Fibroblast of skin of abdomen (primary cell): ENCODE measurements at regions not wholly inside any gene's neighbourhood (a gene's known extent, or its start where the extent isn't known, plus 50 kb on each side); places are given as distances from the start of the nearest gene placed in this dataset.

Experiments
- DNase-seq: peaks from one replicate; pipeline ENCODE4 v3.0.0-alpha.2; 2013

DNA sequence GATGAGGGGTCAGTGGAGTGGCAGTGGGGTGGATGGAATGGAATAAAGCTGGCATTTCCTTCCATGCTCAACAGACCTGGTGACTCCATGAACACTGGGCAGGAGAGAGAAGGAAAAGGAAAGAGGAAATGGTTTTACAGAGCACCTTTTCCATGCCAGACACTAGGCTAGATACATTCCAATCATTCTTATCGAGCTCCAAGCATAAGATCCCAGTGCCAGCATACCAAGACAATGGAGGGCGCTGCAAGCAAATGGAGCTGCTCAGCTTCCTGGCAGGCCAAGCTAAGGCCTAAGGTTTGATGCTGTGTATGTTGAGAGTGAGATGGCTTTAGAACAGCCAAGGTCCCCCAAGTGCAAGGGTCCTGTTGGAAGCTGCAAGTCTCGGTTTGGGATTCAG is 113.2 kb downstream of the HSPH1 start:
- peak; percentile 14 for DNase-seq

DNA sequence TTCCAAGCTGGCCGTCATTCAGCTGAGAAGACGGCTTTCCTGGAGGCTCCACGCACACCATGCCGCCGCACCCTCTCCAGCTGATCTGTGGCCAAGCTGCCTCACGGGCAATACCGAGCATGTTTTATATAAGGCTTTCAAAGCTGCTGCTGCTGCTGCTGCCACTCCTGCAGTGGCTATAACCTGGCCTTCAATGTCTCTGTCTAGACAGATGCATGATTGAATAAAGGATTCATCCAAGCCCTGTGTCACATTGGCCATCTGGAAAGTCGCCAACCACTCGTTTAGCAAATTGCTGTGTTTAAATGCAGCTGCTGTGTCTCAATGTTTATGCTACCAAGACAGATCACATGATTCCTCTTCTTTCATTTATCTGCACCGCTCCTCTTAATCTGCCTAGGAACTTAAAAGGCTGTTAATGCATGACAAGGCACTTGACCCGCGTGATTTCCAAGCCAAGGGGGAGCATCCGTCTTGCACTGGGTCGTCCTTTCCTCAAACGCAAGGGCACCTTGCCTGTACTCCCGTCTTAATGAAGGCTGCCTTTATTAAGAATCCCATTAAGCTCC is 114.3 kb downstream of the TEX26 start:
- DNase-seq: peak; percentile 47

DNA sequence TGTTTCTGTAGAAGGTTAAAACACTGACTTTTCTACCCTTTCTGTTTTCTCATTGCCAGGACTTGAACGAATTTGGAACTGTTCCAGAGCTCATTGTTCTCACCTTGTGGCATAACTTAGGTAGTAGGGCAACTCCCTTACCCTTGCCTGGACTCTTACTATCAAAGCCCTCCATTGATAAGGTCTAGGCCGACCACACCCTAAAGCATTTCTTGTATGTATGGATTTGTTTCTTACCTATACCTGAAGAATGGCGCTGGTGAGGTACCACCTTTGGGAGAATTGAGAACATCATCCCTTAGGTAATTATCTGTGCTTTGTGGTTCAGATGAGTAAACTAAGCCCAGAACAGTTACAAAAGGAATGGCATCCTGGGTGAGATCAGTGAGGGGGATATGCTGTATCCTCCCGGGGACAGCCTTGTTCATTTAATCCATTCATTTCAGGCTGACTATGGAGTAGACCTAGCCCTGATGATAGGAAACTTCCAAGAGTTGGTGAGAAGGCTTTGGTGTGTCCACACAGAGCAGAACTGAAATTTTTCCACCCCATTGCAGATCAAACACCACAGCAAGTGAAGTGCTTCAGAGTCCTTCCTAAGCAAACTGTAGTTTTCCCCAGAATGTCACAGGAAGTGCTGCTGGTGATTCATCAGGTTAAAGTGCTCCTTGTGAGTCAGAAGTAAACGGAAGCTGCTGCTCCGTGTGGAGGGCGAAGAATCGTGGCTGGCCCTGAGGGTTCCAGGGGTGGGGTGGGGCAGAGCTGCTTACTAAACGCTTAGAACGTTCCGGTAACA is 113.0 kb downstream of the TEX26 start:
- DNase-seq: peak; percentile 90

DNA sequence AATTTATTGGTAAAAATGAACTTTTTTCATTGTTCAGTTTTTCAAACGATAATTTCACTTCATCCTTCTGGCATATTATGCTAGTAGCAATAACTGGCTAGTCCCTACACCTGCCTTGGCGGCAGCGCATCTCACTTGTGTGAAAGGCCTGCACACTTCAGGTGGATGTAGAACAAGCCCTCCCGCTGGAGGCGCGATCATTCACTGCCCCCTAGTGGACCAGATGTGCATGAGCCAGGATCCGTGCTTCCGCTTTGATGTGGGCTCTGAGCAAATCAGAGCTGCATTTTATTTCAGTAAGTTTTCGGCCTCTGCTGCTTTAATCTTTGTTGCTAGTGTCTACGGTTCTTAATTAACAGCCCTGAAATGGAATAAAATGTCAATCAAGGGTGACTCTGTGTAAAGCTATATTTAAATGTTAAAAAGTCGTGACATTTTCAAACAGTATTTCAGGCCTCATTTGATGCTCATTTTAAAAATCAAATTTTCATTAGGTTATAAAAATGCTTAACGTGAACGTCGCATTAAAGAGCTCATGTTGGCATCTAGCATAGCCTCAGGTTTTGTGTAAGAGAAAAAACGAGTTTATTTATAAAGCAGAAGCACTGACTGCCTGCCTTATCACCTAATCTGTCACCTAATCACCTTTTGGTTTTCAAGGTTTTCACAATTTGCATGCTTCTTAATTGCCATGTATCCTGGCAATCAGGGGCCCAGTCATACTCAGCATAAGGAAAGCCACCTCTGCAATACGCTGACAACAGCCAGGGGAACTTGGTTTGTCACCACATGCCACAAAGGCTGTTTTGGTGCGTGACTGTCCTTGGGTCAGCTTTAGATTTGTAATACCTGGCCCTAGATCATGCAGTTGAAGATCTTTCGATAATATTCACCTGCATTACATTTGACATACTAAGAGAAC is 112.2 kb downstream of the TEX26 start:
- DNase-seq: peak; percentile 78

DNA sequence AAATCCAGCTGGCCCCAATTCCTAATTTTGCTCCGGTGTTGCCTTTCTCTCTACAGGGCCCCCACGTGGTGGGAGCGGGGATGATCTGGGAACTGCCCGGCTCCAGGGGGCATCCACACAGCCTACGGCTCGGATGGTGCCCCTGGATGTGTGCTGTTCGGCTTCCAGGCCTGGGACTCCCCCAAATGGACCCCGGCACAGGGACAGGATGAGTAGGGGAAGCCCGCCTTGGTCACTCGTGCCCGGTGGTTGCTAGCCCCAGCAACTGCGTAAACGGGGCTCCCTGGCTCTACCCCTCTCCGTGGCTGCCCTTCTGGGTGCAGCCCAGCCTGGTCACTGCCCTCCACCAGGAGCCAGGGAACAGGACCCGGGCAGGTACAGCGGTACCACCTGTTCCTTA is 111.5 kb downstream of the TEX26 start:
- no peak for DNase-seq

DNA sequence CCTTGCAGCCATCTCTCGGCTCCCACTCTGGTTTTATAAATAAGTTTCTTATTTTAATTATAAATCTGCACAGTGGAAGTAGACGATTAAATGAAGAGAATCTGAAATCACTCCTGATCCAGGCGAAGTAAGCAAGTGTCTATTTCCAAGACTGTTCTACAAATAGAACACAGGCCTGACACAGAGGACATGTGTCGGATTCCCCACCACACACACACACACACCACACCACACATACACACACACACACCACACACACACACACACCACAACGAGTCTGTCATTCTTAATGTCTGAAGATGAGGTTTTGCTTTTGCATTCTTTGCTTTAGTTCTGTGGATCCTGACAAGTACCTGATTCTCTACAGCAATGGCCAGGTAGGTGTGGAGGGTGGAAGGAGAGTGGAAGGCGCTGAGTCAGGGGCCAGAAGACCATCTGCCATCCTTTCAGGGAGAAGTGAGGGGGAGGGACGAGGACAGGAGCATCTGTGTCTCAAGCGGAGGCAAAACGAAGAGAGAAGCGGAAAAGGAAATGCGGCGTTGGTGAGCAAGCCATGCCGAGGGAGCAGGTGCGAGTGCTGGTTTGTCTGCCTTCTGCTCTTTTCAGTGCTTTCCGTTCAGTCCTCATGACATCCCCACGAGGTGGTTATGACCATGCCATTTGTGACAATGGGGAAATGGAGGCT is 110.2 kb downstream of the TEX26 start:
- DNase-seq: no peak

DNA sequence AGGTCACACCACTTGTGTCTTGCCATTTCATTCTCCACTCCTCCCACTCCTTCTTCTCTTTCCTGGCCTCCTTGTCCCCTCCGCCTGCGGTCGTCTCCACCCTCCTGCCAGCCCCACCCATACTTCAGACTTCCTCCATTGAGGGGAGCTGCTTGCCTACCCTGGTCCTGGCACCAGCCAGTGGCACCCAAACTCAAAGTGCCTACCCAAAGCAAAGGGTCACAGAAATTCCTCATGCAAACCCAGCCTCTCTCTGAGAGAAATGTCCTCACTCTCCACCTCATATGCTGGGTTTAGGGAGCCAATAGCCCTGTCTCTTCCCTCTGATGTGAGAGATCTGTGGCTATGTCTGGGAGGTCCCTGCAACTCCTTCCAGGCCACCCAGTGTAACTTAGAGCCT is 109.6 kb downstream of the TEX26 start:
- DNase-seq: no peak

DNA sequence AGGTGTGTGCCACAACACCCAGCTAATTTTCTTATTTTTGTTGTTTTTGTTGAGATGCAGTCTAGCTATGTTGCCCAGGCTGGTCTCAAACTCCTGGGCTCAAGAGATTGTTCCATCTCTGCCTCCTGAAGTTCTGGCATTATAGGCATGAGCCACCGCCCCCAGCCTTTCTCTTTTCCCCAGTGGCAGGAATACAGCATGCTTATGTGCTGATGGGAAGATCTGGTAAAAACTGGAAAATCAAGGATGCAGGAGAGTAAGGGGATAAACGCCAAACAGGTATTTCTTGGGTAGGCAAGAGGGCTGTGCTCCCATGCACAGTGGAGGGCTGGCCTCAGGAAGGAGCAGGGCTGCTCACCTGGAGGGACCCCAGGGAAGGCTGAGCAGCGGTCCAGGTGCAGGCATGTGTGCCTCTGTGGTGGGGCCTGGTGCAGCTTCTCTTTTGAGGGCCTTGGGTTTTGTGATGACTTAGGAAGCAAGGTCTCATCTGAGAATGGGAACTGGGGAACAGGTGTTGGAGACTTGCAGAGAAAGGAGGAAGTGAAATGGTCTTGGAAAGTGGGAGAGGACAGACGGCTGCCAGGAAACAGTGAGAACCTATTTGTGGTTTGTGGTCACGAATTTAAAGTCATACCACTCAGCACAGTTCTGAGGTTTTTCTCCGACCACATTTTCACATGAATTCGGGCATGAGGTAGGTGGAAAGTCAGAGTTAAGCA is 106.5 kb downstream of the TEX26 start:
- DNase-seq: peak; percentile 71

DNA sequence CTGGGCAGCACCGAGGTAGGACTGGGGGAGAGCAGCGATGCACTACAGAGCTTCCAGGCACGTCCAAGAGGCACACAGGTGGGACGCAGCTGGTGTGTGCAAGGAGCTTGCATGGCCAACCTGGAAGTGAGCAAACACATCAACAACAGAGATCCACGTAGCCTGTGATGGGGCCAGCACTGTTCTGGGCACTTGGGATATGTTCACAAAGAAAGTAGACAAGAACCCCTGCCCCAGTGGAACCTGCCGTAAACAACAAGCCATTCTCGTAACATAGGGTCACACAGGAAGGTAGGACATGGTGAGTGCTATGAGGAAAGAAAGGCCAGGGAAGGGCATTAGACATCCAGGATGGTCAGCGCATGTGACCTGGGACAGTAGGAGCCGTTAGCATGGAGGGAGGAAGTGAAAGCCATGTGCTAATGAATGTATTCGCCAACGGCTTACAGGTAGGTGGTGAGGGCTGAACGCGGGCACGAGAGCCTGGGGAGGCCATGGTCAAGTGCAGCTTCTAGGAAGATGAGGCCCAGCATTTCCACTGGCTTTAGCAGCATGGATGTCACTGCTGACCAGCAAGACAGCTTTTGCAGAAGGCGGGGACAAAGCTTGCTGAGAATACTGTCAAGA is 105.5 kb downstream of the TEX26 start:
- DNase-seq: no peak

DNA sequence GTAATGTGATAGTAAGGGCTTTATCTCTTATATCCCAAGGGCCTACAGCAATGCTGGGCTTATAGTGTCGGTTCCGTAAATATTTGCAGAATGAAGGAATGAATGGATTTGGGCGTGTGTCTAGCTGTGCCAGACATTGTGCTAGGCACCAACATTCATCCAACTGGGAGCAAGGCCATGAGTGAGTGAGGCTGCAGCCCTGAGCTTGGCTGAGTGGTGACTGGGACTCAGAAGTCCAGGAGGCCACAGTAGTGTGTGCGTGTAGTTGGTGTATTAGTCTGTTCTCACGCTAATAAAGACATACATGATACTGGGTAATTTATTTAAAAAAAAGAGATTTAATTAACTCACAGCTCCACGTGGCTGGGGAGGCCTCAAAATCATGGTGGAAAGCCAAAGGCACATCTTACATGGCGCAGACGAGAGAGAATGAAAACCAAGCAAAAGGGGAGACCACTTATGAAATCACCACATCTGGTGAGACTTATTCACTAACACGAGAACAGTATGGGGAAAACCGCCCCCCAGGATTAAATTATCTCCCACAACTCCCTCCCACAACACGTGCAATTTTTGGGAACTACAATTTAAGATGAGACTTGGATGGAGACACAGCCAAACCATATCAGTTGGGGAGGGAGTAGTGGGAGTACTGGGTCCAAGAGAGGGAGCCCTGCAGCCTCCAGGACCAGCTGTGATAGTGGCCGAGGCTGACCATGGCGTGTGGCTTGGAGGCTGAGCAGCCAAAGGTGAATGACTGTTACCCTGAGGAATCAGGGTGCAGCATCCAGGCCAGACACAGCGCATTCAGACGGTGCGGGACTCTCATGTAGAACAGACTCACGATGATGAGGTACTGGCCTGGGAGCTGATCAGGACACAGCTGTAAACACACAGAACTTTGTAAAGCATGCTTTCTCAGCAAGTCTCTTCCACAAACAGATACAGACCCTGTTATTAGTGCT is 104.6 kb downstream of the TEX26 start:
- DNase-seq: no peak

DNA sequence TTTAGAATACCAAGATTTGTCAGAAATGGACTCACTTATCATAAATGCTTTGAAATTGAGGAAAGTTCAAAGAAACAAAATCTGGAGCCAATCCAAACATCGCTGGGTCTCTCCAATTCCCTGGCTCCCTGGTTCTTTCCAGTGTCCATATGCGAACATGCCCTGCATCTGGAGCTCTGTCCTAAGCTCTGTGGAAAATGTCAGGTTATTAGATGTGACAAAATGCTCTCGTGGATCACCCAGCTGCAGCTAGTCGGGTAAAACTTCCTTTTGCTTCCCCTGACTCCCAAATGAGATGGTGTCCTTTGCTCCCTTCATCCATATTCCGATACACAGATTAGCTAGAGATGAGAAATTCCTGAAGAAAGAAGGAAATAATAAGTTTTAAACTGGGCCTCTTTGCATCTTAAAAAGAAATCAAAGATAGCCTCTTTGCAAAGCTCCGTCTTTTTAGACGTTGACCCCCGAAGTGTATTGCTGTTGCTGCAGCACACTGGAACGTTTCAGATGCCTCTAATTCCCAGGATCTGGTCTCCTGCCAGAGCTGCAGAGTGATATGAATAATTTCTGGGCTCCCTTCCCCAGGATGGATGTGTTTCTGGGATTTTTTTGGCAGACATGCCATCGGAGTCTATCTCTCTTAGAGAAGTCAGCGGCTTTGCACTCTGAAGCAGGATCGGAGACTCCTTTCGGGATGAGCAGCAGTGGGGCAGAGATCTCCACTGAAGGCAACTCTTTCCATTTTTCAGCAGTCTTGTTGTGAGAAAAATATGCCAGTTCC is 102.9 kb downstream of the TEX26 start:
- DNase-seq: peak; percentile 77

DNA sequence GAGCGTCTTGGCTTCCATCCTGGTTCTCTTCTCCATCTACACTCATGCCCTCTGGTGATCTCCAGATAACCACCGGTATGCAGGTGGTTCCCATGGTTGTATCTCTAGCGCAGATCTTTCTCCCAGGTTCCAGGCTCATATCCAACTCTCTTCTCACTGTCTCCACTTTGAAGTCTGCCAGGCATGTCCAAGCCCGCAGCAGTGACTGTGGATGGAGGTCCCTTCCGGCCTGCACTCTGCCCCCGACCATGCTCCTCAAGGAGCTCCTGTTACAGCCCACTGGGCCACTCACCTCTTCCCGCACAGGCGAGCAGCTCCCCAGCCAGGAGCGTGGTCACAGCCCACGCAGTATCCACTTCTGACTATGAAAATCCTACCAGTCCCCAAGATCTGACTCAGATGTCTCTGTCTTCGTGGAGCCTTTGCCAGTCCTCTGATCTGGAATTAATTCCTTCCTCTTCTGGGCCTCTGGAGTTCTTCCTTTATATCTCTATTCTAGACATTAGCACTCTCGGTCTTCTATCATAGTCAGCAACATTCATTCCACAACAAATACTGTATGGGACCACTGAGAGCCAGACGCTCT is 100.2 kb downstream of the TEX26 start:
- DNase-seq: no peak

DNA sequence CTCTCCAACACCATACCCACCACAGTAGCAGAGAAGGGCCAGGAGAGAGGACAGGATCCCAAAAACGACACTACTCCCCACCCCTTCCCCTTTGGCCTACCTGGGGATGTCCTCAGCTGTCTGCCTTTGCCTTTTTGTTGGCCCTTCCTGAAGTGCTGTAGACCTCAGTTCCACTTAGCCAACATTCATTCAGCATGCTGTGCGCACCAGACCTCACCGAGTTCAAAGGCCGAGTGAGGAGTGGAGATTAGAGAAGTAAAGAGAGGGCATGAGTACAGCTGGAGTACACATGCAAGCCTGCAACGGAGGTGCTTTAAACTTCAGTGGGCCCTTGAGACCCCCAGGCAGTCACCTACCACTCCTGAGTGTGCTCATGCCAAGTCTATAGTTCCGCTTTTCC is 99.0 kb downstream of the TEX26 start:
- no peak for DNase-seq

DNA sequence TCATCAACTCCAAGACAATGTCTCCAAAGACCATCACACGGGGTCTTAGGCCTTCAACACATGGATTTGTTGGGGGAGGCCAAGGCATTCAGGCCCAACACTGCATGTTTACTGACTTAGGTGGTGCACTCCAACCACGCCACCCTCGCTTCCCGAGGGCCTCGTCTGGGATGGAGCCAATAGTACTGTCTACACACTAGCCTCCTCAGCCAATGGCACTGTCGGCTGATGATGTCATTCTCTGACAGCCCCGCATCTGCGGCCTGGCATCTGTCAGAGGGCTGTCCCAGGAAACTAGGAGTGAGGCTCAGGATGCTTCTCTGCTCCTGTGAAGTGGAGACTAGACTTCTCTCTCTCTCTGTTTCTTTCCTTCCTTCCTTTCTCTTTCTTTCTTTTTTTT is 96.6 kb downstream of the TEX26 start:
- DNase-seq: no peak

DNA sequence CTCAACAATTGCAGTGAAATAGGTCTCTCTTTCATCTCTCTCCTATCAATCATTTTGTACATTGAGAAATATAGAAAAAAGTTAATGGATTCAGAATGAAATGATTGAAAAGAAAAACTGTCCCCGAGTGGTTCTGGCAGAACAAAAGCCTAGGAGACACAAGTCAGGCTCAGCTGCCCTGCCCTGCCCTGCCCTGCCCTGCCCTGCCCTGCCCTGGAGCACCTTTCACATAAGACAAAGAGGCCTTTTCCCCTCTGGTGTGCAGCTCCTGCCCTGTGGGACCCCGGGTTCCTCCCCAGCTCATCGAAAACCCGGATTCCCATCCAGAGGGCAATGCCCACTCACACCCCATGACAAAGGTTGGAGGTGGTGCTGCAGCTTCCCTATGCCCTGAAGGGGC is 94.7 kb downstream of the TEX26 start:
- no peak for DNase-seq
